Left hindlimb (tissue), 1 donor: ENCODE measurements at regions not wholly inside any gene's neighbourhood (a gene's known extent, or its start where the extent isn't known, plus 50 kb on each side); places are given as distances from the start of the nearest gene placed in this dataset.

Source experiments
- DNase-seq: peaks from one replicate; pipeline ENCODE4 v3.0.0-alpha.2; 2018

DNA sequence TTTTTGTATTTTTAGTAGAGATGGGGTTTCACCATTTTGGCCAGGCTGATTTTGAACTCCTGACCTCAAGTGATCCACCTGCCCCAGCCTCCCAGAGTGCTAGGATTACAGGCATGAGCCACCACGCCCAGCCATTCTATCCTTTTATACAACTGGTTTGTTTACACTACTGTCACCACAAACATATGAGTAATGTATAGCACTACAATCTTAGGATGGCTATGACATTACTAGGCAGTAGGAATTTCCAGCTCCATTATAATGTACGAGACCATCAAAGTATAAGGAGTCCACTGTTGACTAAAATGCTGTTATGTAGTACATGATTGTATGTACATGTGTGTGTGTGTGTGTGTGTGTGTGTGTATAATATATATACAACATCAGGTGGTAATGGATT lies 1126.1 kb upstream of the LRRN3 start:
- no peak for DNase-seq

GRCh38 chr7:109967406-109967805 lies 1123.5 kb upstream of the LRRN3 start:
- DNase-seq: no peak

DNA sequence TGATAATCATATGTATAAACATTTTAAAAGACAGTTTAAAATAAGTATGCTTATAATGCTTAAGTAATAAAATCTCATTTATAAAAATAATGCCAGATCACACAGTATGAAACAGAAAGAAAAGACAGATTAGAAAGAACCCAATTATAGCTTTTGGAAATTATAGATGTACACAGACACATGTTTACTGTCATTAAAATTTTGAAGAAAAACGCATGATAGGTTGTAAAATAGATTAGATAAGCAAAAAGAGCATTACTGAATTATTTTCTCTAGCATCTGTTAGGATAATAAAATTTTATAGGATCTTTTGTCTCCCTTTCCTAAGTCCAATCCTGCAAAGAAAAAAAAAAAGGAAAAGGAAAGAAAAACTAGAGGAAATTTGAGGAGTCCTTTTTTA lies 1107.3 kb upstream of the LRRN3 start:
- no peak for DNase-seq

- no peak for DNase-seq
These were observed 1106.2 kb upstream of the LRRN3 start for GRCh38 chr7:109984729-109985128.

DNA sequence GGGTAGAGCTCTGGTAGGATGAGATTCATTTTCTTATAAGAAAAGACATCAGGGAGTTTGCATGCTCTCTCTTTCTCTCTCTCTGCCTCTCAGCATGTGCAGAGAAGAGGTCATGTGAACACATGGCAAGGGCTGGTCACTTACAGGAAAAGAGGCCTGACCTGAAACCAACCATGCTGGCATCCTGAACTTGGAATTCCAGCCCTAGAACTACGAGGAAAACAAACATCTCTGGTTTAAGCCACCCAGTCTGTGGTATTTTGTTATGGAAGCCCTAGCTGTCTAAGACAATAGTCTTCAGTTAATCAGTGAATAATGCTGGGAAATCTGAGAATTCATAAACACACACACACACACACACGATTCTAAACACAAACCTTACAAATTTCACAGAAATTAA lies 1104.2 kb upstream of the LRRN3 start:
- no peak for DNase-seq

DNA sequence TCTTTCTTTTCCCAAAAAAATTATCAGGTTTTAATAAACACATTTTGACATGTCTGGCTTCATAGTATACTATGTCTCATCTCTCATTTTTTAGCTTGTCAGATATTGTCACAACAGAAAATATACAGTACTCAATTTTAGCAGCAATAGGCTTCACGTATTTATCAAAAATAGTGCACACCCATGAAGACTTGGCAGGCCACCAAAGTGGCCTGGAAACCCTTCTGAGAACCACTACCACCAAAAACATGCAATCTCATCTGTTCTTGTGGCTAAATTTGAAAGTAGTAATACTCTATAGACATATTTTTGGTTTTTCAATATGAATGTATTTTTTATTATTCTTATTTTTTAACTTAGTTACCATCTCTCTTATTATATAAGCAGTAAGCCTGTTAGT lies 1094.5 kb upstream of the LRRN3 start:
- DNase-seq: no peak

- DNase-seq: no peak
These were observed 1094.0 kb upstream of the LRRN3 start for GRCh38 chr7:109996927-109997326.

DNA sequence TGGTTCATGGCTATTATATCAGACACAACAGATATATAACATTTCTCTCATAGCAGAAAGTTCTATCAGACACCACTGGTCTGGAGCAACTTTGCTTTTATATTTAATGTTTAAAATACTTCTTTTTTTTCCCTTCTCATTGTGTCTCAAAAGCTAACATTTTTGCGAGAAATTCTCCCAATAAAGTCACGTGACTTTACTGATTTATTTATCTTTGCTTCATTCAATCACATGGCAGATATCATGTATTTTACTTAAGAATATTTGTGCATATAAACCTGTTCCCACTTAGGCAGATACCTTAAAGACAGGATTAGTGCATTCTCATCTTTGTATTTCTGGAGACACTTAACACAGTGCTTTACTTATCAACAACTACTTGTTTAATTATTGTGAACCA lies 1093.1 kb upstream of the LRRN3 start:
- no peak for DNase-seq

DNA sequence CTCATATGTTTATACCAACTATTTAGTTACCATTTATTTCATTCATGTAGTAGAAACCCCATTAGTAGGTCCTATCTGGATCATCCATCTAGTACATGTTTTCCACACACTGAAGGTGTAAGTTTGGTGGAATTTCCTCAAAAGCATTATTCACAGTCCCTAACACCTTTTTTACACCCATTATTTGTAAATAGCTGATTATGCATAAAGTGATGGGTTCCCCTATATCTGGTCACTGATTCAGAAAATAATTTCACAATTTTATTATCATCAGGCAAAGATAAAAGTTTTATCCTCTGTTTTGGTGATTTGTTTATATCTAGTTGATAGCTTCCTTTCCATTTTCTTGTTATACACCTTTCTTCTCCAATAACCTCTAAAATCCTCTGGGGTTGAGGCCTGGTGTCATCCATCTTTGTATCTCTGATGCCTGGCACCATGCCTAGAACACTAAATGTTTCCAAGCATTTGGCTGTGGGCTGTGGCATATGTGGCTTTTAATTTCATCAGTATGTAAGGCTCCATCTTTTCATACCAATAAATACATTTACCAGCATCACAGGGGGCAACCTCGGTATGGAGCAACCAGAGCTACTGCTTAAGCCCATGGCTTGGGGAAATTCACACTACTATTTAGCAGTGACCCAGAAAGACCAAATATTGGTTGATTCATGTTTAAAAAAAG lies 1089.5 kb upstream of the LRRN3 start:
- DNase-seq: no peak

- no peak for DNase-seq
These were observed 1087.1 kb upstream of the LRRN3 start for GRCh38 chr7:110003827-110004226.

GRCh38 chr7:110007320-110008063 lies 1083.4 kb upstream of the LRRN3 start:
- DNase-seq: no peak

GRCh38 chr7:110010359-110010758 lies 1080.6 kb upstream of the LRRN3 start:
- no peak for DNase-seq

DNA sequence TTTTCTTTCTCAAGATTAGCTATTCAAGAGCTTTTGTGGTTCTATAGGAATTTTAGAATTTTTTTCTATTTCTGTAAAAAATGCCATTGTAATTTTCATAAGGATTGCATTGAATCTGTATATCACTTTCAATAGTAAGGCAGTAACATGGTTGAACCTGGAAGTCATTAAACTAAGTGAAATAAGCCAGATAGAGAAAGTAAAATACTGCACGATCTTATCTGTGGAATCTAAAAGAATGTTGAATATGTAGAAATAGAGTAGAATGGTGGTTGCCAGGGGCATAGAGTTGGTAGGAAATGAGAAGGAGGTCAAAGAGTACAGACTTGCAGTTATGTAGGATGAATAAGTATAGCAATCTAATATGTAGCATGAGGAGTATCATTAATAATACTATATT lies 1073.5 kb upstream of the LRRN3 start:
- DNase-seq: no peak

DNA sequence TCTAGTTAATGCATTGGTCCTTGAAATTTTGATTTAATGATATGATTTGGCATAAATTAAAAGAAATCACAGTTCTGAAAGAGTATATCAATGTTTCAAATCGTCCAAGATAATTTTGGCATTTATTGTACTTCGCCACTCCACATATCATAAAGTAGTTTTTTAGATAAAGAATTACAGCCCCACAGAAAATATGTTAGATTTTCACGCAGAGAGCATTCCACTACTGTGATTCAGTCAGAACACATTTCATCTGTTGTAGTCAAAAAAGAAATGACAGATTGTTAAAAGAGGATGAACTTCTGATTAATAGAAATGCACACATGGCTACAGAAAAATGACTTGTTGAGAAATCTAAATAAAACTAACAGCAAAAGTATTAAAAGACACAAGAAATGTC lies 1063.5 kb upstream of the LRRN3 start:
- no peak for DNase-seq

DNA sequence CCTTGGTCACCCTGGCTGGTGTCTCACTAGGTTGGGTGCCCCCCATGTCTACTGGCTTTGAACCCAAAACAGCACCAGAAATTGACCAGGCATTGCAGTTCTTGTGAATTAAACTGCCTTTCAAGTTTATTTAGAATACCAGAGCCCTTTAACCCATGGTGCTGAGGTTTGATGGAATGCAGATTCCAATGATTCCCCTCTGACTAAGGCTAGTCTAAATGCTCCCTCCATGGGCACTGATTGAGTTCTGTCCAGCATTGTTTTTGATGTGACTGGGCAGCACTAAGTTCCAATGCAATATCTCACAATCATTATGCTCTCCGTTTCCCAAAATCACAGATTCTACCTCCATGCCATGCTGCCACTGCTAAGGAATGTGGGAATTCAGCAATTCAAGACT lies 1047.4 kb upstream of the LRRN3 start:
- DNase-seq: no peak

- no peak for DNase-seq
These were observed 1040.1 kb upstream of the LRRN3 start for GRCh38 chr7:110050785-110051184.

- DNase-seq: no peak
These were observed 1039.6 kb upstream of the LRRN3 start for GRCh38 chr7:110051372-110051771.

DNA sequence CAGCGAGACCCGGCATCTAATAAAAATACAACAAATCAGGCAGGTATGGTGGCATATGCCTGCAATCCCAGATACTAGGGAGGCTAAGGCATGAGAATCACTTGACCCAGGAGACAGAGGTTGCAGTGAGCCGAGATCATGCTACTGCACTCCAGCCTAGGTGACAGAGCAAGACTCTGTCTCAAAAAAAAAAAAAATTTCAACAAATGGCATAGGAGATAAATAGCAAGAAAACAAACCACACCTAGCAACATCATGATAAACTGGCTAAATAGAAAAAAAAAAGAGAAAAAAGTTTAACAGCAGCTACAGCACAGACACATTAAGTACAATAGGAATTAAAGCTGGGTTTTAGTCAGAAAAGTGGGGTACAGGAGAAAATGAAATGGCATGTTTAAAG lies 1034.6 kb upstream of the LRRN3 start:
- no peak for DNase-seq

DNA sequence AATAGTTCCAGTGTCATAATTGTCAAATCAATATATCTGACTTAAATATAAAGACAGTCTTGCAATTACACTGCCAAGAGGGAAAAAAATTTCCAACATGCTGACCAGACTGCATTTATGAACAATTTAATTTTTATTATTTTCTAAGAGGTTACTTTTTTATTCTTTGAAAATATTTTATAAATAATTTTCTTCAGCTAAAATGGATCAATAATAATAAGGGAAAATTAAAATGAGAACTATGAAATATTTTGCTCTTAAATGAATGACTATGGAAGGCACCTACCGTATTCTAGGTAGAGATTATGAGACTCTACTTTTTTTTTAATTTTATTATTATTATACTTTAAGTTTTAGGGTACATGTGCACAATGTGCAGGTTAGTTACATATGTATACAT lies 1032.5 kb upstream of the LRRN3 start:
- DNase-seq: no peak

DNA sequence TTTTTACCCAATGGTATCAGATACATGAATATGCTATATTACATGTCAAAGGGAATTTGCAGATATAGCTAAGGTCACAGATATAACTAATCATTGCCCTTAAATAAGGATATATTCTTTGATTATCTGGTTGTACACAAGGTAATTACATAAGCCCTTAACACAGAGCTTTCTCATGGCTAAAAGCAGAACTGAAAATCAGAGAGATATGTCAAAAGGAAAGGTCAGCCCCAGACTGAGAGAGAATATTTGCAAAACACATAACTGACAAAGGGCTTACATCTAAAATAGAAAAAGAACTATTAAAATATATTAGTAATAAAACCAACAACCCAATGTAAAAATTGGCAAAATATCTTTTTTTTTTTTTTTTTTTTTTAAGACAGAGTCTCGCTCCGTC lies 1029.5 kb upstream of the LRRN3 start:
- DNase-seq: no peak

GRCh38 chr7:110065121-110065520 lies 1025.8 kb upstream of the LRRN3 start:
- DNase-seq: no peak

DNA sequence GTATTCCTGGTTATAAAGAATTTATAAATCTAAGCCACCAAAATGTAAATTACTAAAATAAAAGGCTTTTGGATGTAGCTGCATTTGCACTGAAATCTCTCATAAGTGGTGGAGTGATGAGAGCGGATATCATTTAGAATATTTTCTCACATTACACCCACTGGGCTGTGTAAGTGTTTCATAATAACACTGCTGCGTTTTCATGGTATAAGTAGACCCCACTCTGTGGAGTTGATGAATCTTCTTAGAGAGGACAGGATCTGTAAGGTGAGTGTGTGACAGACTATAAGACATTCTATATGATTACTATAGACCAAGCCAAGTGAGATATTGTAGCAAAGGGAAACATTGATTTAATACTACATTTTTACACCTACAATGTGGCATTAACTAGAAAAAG lies 1024.1 kb upstream of the LRRN3 start:
- DNase-seq: no peak

DNA sequence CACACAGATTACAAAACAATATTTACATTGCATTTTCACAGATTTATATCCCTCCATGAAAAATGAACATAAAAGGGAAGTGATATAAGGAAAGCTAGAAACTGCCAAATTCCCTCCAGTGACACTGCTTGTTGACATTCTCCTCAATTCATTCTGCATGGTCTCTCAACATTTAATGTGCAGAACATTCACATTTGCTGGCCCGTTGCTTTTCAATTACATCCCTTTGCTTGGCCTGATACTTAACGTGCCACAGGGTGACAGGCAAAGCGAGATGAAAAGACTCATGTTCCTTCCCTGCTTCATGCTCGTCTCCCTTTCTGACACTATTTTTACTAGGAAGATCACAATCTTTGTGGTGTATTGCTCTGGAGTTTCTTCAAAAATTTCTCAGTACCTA lies 1019.7 kb upstream of the LRRN3 start:
- no peak for DNase-seq

DNA sequence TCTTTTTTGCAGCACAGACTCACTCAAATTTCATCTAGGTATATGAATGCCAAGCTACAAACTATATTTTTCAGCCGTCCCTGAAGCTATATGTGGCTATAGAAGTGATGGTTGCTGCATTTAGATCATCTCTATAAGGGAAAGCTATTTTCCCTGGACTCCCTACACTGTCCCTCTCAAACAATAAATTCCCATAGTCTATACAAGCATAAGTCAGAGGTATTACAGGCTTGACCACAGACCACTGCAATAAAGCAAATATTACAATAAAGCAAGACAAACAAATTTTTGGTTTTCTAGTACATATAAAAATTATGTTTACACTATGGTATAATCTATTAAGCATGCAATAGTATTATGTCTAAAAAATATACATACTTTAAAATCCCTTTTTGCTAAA lies 1015.5 kb upstream of the LRRN3 start:
- DNase-seq: no peak

DNA sequence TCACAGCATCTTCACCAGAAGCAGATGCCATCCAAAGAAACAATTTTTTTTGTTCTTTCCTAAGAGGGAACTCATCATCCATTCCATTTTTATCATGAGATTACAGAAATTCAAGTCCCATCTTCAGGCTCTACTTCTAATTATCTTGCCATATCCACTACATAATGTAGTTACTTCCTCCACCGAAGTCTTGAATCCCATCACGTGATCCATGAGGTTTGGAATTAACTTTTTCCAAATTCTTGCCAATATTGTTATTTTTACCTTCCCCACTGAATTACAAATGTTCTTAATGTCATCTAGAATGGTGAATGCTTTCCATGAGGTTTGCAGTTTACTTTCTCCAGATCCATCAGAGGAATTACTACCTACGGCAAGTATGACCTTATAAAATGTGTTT lies 1014.7 kb upstream of the LRRN3 start:
- DNase-seq: no peak
